ENCODE measurements at regions not wholly inside any gene's neighbourhood (a gene's known extent, or its start where the extent isn't known, plus 50 kb on each side); places are given as distances from the start of the nearest gene placed in this dataset.

GRCh38 chr15:47415539-47415971, 301.8 kb upstream of the SEMA6D start:
- no peaks in the 10 kb centered on the region for H3K9me3 Mint-ChIP-seq
- no peak overlapping the region for H3K27ac Mint-ChIP-seq
- no peak overlapping the region for H3K4me3 Mint-ChIP-seq
- ATAC-seq (no peak), DNase-seq (no peak)
- no peaks in the 10 kb centered on the region for H3K4me1 Mint-ChIP-seq
- H3K27me3 Mint-ChIP-seq, result no peaks in the 10 kb centered on the region
- no peaks in the 10 kb centered on the region for H3K36me3 Mint-ChIP-seq (ENCODE audit: low read depth)

GRCh38 chr15:47422881-47423665, 294.2 kb upstream of the SEMA6D start:
- ATAC-seq (no peak), DNase-seq (no peak)
- no peaks in the 10 kb centered on the region for H3K36me3 Mint-ChIP-seq (ENCODE audit: low read depth)
- H3K27ac Mint-ChIP-seq, result no peak overlapping the region
- H3K4me3 Mint-ChIP-seq, result no peak overlapping the region
- no peaks in the 10 kb centered on the region for H3K4me1 Mint-ChIP-seq
- no peaks in the 10 kb centered on the region for H3K9me3 Mint-ChIP-seq
- no peaks in the 10 kb centered on the region for H3K27me3 Mint-ChIP-seq

GRCh38 chr15:47427463-47427862, 289.8 kb upstream of the SEMA6D start:
- Mint-ChIP-seq H3K27ac (no peak overlapping the region), H3K4me3 (no peak overlapping the region), H3K36me3 (ENCODE audit: low read depth) (no peaks in the 10 kb centered on the region), H3K9me3 (no peaks in the 10 kb centered on the region), H3K27me3 (peaks cover 2% of the 10 kb centered on the region), H3K4me1 (no peaks in the 10 kb centered on the region)
- DNase-seq (no peak), ATAC-seq (no peak)

- no peak for ATAC-seq
- Mint-ChIP-seq H3K9me3 (no peaks in the 10 kb centered on the region), H3K4me1 (no peaks in the 10 kb centered on the region)
Measured at GRCh38 chr15:47429376-47429775, 287.9 kb upstream of the SEMA6D start.

GRCh38 chr15:47431501-47431900, 285.8 kb upstream of the SEMA6D start:
- H3K9me3 Mint-ChIP-seq, result no peaks in the 10 kb centered on the region
- no peak for ATAC-seq
- H3K27ac Mint-ChIP-seq, result no peak overlapping the region
- H3K27me3 Mint-ChIP-seq, result peaks cover 4% of the 10 kb centered on the region
- H3K36me3 Mint-ChIP-seq (ENCODE audit: low read depth), result no peaks in the 10 kb centered on the region
- no peaks in the 10 kb centered on the region for H3K4me1 Mint-ChIP-seq
- no peak for DNase-seq
- no peak overlapping the region for H3K4me3 Mint-ChIP-seq

More at GRCh38 chr15:47429376-47429775, 287.9 kb upstream of the SEMA6D start:
- Mint-ChIP-seq H3K27me3 (peaks cover 4% of the 10 kb centered on the region), H3K4me3 (no peak overlapping the region), H3K27ac (no peak overlapping the region), H3K36me3 (ENCODE audit: low read depth) (no peaks in the 10 kb centered on the region)
- DNase-seq, result no peak

- H3K27ac Mint-ChIP-seq, result no peak overlapping the region
- H3K36me3 Mint-ChIP-seq (ENCODE audit: low read depth), result no peaks in the 10 kb centered on the region
- H3K9me3 Mint-ChIP-seq, result no peaks in the 10 kb centered on the region
- H3K4me1 Mint-ChIP-seq, result no peaks in the 10 kb centered on the region
- DNase-seq (no peak), ATAC-seq (no peak)
- H3K4me3 Mint-ChIP-seq, result no peak overlapping the region
- peaks cover 4% of the 10 kb centered on the region for H3K27me3 Mint-ChIP-seq
Measured at GRCh38 chr15:47432826-47433225, 284.5 kb upstream of the SEMA6D start.

GRCh38 chr15:47434596-47434995, 282.7 kb upstream of the SEMA6D start:
- H3K4me1 Mint-ChIP-seq, result no peaks in the 10 kb centered on the region
- H3K9me3 Mint-ChIP-seq, result peaks cover 2% of the 10 kb centered on the region
- DNase-seq (no peak), ATAC-seq (no peak)
- H3K27ac Mint-ChIP-seq, result no peak overlapping the region
- no peaks in the 10 kb centered on the region for H3K36me3 Mint-ChIP-seq (ENCODE audit: low read depth)
- peaks cover 4% of the 10 kb centered on the region for H3K27me3 Mint-ChIP-seq
- no peak overlapping the region for H3K4me3 Mint-ChIP-seq

- ATAC-seq, result no peak
- Mint-ChIP-seq H3K27ac (no peak overlapping the region), H3K4me1 (no peaks in the 10 kb centered on the region), H3K9me3 (peaks cover 7% of the 10 kb centered on the region), H3K27me3 (peaks cover 2% of the 10 kb centered on the region), H3K36me3 (ENCODE audit: low read depth) (no peaks in the 10 kb centered on the region), H3K4me3 (no peak overlapping the region)
- no peak for DNase-seq
Measured at GRCh38 chr15:47437491-47437890, 279.8 kb upstream of the SEMA6D start.

- DNase-seq (no peak), ATAC-seq (no peak)
- H3K27ac Mint-ChIP-seq, result no peak overlapping the region
- H3K4me3 Mint-ChIP-seq, result no peak overlapping the region
- no peaks in the 10 kb centered on the region for H3K36me3 Mint-ChIP-seq (ENCODE audit: low read depth)
- no peaks in the 10 kb centered on the region for H3K4me1 Mint-ChIP-seq
- H3K9me3 Mint-ChIP-seq, result peaks cover 7% of the 10 kb centered on the region
- no peaks in the 10 kb centered on the region for H3K27me3 Mint-ChIP-seq
Measured at GRCh38 chr15:47439146-47440111, 277.9 kb upstream of the SEMA6D start.

GRCh38 chr15:47442371-47442770, 274.9 kb upstream of the SEMA6D start:
- no peak overlapping the region for H3K27ac Mint-ChIP-seq
- no peaks in the 10 kb centered on the region for H3K4me1 Mint-ChIP-seq
- peaks cover 7% of the 10 kb centered on the region for H3K9me3 Mint-ChIP-seq
- no peaks in the 10 kb centered on the region for H3K27me3 Mint-ChIP-seq
- H3K36me3 Mint-ChIP-seq (ENCODE audit: low read depth), result no peaks in the 10 kb centered on the region
- ATAC-seq (no peak), DNase-seq (no peak)
- no peak overlapping the region for H3K4me3 Mint-ChIP-seq

GRCh38 chr15:47443839-47444238, 273.5 kb upstream of the SEMA6D start:
- Mint-ChIP-seq H3K4me3 (no peak overlapping the region), H3K27ac (no peak overlapping the region), H3K27me3 (no peaks in the 10 kb centered on the region), H3K36me3 (ENCODE audit: low read depth) (no peaks in the 10 kb centered on the region), H3K4me1 (no peaks in the 10 kb centered on the region), H3K9me3 (peaks cover 7% of the 10 kb centered on the region)
- ATAC-seq, result no peak
- no peak for DNase-seq

GRCh38 chr15:47445723-47446392, 271.4 kb upstream of the SEMA6D start:
- no peak for ATAC-seq

GRCh38 chr15:47460795-47461573, 256.3 kb upstream of the SEMA6D start:
- peaks cover 2% of the 10 kb centered on the region for H3K4me1 Mint-ChIP-seq
- no peaks in the 10 kb centered on the region for H3K36me3 Mint-ChIP-seq (ENCODE audit: low read depth)
- no peaks in the 10 kb centered on the region for H3K27me3 Mint-ChIP-seq
- H3K4me3 Mint-ChIP-seq, result no peak overlapping the region
- ATAC-seq, result no peak
- peaks cover 6% of the 10 kb centered on the region for H3K9me3 Mint-ChIP-seq
- DNase-seq, result no peak
- H3K27ac Mint-ChIP-seq, result no peak overlapping the region

More at GRCh38 chr15:47445723-47446392, 271.4 kb upstream of the SEMA6D start:
- H3K9me3 Mint-ChIP-seq, result no peaks in the 10 kb centered on the region
- no peaks in the 10 kb centered on the region for H3K36me3 Mint-ChIP-seq (ENCODE audit: low read depth)
- no peak overlapping the region for H3K4me3 Mint-ChIP-seq
- H3K27me3 Mint-ChIP-seq, result no peaks in the 10 kb centered on the region
- H3K4me1 Mint-ChIP-seq, result no peaks in the 10 kb centered on the region
- DNase-seq, result no peak
- H3K27ac Mint-ChIP-seq, result no peak overlapping the region

GRCh38 chr15:47461652-47462141, 255.6 kb upstream of the SEMA6D start:
- no peak for ATAC-seq
- DNase-seq, result no peak
- peaks cover 2% of the 10 kb centered on the region for H3K4me1 Mint-ChIP-seq
- H3K9me3 Mint-ChIP-seq, result peaks cover 6% of the 10 kb centered on the region
- no peaks in the 10 kb centered on the region for H3K36me3 Mint-ChIP-seq (ENCODE audit: low read depth)
- no peak overlapping the region for H3K4me3 Mint-ChIP-seq
- H3K27ac Mint-ChIP-seq, result no peak overlapping the region
- H3K27me3 Mint-ChIP-seq, result no peaks in the 10 kb centered on the region

Measured in activated naive CD8-positive, alpha-beta T cell treated with anti-CD3 and anti-CD28 coated beads, Interleukin-2, amount 50 U/mL, for 24 hours (primary cell).